OCI-LY7 (cell line): ENCODE measurements at regions not wholly inside any gene's neighbourhood (a gene's known extent, or its start where the extent isn't known, plus 50 kb on each side); places are given as distances from the start of the nearest gene placed in this dataset.

Experiments
- EZH2phosphoT487 ChIP-seq: fragments of 200-600 bp; sonication (generic); IDR thresholded peaks from 2 replicates; pipeline ENCODE4 v1.6.1; 2018; ENCODE audit warnings: low read depth, borderline replicate concordance, mild to moderate bottlenecking, mixed run types, antibody characterized with exemption, low read length, moderate library complexity, mixed read lengths
- TF ChIP-seq, protein P1 (sequence below): fragments of 200-600 bp; sonication (generic); conservative IDR thresholded peaks from 2 replicates; pipeline ENCODE4 v1.5.1; 2014; ENCODE audit warnings: mild to moderate bottlenecking, antibody characterized with exemption, low read length, moderate library complexity, mixed read lengths

DNA sequence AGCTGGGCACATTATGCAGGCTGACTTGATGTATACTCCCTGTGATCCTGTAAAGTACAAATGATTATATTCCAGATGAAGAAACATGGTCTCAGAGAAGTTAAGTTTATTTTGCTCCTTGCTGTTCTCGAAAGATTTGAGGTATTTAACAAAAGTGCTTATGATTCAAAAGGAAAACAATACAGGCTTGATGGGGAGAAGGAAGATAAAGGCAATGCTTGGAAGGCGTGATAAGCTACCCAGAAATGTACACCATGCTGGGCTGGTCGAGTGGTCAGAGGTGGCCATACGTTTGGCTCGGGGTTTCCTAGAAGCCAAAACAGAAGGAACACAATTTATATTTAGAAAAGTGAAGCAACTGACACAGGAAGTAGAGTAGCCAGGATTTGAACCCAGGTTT is 201.0 kb downstream of the KTN1 start:
- TF ChIP-seq, protein P1, sequence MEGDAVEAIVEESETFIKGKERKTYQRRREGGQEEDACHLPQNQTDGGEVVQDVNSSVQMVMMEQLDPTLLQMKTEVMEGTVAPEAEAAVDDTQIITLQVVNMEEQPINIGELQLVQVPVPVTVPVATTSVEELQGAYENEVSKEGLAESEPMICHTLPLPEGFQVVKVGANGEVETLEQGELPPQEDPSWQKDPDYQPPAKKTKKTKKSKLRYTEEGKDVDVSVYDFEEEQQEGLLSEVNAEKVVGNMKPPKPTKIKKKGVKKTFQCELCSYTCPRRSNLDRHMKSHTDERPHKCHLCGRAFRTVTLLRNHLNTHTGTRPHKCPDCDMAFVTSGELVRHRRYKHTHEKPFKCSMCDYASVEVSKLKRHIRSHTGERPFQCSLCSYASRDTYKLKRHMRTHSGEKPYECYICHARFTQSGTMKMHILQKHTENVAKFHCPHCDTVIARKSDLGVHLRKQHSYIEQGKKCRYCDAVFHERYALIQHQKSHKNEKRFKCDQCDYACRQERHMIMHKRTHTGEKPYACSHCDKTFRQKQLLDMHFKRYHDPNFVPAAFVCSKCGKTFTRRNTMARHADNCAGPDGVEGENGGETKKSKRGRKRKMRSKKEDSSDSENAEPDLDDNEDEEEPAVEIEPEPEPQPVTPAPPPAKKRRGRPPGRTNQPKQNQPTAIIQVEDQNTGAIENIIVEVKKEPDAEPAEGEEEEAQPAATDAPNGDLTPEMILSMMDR = no peak
- TF ChIP-seq EZH2phosphoT487 = no peak
